ENCODE measurements at regions not wholly inside any gene's neighbourhood (a gene's known extent, or its start where the extent isn't known, plus 50 kb on each side); places are given as distances from the start of the nearest gene placed in this dataset.

DNA sequence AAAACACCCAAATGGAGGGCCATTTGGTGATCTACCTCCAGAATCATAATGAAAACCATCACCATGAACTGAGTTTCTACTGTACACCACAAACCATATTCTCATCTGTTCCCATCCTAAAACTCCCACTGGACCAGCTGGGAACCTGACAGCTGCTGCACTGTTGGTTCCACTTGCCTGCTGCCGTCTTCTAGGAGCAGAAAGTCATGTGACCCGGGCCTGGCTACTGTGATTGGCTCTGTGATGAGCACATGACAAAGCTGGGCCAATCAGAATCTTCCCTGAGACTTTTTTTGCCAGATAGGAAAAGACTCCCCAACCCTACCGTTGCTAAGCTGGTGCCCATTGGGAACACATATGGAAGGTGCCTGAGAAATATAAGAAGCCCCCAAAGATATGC, 264.2 kb downstream of the MRTFB start:
- no peak for DNase-seq (ENCODE audit: extremely low spot score)
- intact Hi-C loops (cut with DNase I): no loop called here
- no peak overlapping the region for H3K4me3 ChIP-seq
- H3K4me1 ChIP-seq: peaks cover 0 to 12% (median 10%) of the 10 kb centered on the region in 4 donors
- no peaks in the 10 kb centered on the region for H3K27me3 ChIP-seq
- no peaks in the 10 kb centered on the region for H3K9me3 ChIP-seq
- no peak for TF ChIP-seq POLR2A (IDR thresholded peaks at IDR 0.05; ENCODE audit: low read depth)
- 92% methylated on average over 3 of the region's 3 CpGs for WGBS
- H3K36me3 ChIP-seq: peaks cover 0 to 3% (median 0%) of the 10 kb centered on the region in 4 donors
- H3K27ac ChIP-seq (replicated peaks in 1 of 4): no peak overlapping the region

DNA sequence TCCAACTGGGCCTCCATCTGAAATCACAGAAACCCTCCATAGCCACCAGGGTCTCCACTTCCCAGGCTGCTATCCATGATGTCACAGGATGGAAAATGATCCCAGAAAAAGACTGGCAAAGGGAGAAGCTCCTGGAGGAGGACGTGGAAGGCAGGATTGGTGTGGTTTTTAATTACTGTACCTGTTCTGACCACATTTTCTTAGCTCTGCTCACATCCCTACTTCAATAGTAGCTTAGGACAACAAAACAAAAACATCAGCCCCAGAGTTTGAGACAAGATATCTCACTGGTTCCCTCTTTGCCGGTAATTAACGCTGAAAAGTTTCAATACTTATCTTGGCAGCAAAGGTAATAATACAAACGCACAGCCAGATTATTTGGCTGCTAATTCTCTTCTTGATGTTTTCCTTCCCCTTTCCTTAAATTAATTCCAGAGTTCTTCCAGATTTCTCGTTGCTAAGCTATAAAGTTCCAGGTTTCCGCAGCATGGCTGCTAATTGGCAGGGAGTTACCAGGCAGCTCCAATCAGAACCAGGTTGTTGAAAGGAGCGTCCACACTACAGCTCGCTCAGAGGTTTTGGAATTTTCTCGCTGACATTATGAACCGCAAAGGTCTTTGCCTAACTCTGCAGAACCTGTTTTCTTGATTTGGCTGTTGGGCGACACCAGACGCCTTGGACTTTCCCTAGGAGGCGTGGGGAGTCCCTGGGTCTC, 263.4 kb downstream of the MRTFB start:
- Histone ChIP-seq H3K36me3 (peaks cover 0 to 3% (median 0%) of the 10 kb centered on the region in 4 donors), H3K4me1 (peaks cover 0 to 12% (median 10%) of the 10 kb centered on the region in 4 donors), H3K27ac (replicated peaks in 1 of 4) (no peak overlapping the region), H3K9me3 (no peaks in the 10 kb centered on the region), H3K4me3 (no peak overlapping the region), H3K27me3 (no peaks in the 10 kb centered on the region)
- intact Hi-C loops (cut with DNase I): no loop called here
- no peak for TF ChIP-seq POLR2A (IDR thresholded peaks at IDR 0.05; ENCODE audit: low read depth)
- TF ChIP-seq EP300 (IDR thresholded peaks at IDR 0.05): no peak
- no peak for TF ChIP-seq POLR2AphosphoS5 (IDR thresholded peaks at IDR 0.05)
- no peak for TF ChIP-seq CTCF (IDR thresholded peaks at IDR 0.05)
- 86% methylated on average over 12 of the region's 13 CpGs for whole genome bisulfite sequencing
- no peak for DNase-seq (ENCODE audit: extremely low spot score)

DNA sequence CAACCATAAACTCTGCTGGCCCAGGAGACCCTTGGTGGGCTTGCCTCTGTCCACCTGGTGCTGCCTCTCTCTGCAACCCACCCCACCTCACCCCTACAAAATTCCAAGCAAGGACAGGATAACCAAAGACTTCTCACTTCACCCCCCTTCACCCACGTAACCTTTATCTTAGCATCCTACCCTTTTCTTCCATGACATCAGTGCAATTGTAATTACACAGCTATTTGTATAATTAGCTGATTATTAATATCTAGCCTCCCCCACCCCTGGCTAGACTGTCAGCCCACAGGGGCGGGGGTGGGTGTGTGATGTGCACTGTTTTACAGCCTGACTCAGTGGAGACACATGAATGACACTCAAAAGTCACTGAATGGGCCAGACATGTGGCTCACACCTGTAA, 262.2 kb downstream of the MRTFB start:
- Histone ChIP-seq H3K9me3 (no peaks in the 10 kb centered on the region), H3K27ac (replicated peaks in 1 of 4) (no peak overlapping the region), H3K27me3 (no peaks in the 10 kb centered on the region), H3K4me3 (no peak overlapping the region), H3K36me3 (peaks cover 0 to 7% (median 3%) of the 10 kb centered on the region in 4 donors), H3K4me1 (peaks cover 0 to 12% (median 10%) of the 10 kb centered on the region in 4 donors)
- intact Hi-C loops (cut with DNase I): no loop called here
- DNase-seq (ENCODE audit: extremely low spot score): no peak
- no peak for TF ChIP-seq EP300 (IDR thresholded peaks at IDR 0.05)
- TF ChIP-seq POLR2A (IDR thresholded peaks at IDR 0.05; ENCODE audit: low read depth): no peak
- no peak for TF ChIP-seq POLR2AphosphoS5 (IDR thresholded peaks at IDR 0.05)
- no peak for TF ChIP-seq CTCF (IDR thresholded peaks at IDR 0.05)
- WGBS: 96% methylated on average over 2 of the region's 2 CpGs

DNA sequence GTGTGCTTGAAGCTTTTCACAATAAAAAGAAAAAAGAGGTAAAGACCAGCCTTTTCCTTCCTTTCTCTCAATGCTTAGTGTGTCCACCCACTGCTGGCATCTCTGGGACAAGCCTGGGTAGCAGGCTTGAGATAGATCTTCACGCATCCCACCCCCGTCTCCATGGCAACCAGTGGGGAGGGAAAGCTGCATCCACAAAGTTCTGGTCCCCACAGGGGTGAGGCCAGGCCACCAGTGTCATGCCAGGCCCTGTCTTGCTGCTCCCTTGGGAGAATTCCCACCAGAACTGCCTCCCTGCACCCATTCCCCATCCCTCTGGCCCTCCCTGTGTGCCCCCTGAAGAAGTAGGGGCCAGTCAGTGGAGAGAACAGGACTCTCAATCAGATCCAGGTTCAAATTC, 259.9 kb downstream of the MRTFB start:
- H3K27me3 ChIP-seq: no peaks in the 10 kb centered on the region
- H3K27ac ChIP-seq (replicated peaks in 1 of 4): no peak overlapping the region
- intact Hi-C loops (cut with DNase I): no loop called here
- no peak overlapping the region for H3K4me3 ChIP-seq
- no peak for TF ChIP-seq POLR2AphosphoS5 (IDR thresholded peaks at IDR 0.05)
- TF ChIP-seq EP300 (IDR thresholded peaks at IDR 0.05): no peak
- TF ChIP-seq CTCF (IDR thresholded peaks at IDR 0.05): no peak
- TF ChIP-seq POLR2A (IDR thresholded peaks at IDR 0.05; ENCODE audit: low read depth): no peak
- peaks cover 7 to 9% (median 8%) of the 10 kb centered on the region in 4 donors for H3K4me1 ChIP-seq
- peaks cover 0 to 20% (median 12%) of the 10 kb centered on the region in 4 donors for H3K36me3 ChIP-seq
- WGBS: 92% methylated on average over 2 of the region's 2 CpGs
- no peaks in the 10 kb centered on the region for H3K9me3 ChIP-seq
- DNase-seq (ENCODE audit: extremely low spot score): no peak

GRCh38 chr16:14329727-14330350, 258.7 kb downstream of the MRTFB start:
- intact Hi-C loops (cut with DNase I): no loop called here
- Histone ChIP-seq H3K27ac (replicated peaks in 1 of 4) (no peak overlapping the region), H3K4me3 (no peak overlapping the region), H3K36me3 (peaks cover 0 to 20% (median 12%) of the 10 kb centered on the region in 4 donors), H3K27me3 (no peaks in the 10 kb centered on the region), H3K9me3 (no peaks in the 10 kb centered on the region), H3K4me1 (peaks cover 12 to 21% (median 18%) of the 10 kb centered on the region in 4 donors)
- DNase-seq (ENCODE audit: extremely low spot score): no peak
- TF ChIP-seq CTCF (IDR thresholded peaks at IDR 0.05): no peak
- TF ChIP-seq EP300 (IDR thresholded peaks at IDR 0.05): no peak
- TF ChIP-seq POLR2A (IDR thresholded peaks at IDR 0.05; ENCODE audit: low read depth): no peak
- TF ChIP-seq POLR2AphosphoS5 (IDR thresholded peaks at IDR 0.05): no peak
- 92% methylated on average over 3 of the region's 3 CpGs for WGBS
